ENCODE measurements at regions not wholly inside any gene's neighbourhood (a gene's known extent, or its start where the extent isn't known, plus 50 kb on each side); places are given as distances from the start of the nearest gene placed in this dataset.
"Not testable (repeated sequence)": the region's sequence is repeated elsewhere in the genome, so short reads cannot be mapped to it uniquely, and the experiment has no call there.

GRCh38 chr6:105688573-105688972 is 285.7 kb upstream of the PREP start:
- DNase-seq = no peak

DNA sequence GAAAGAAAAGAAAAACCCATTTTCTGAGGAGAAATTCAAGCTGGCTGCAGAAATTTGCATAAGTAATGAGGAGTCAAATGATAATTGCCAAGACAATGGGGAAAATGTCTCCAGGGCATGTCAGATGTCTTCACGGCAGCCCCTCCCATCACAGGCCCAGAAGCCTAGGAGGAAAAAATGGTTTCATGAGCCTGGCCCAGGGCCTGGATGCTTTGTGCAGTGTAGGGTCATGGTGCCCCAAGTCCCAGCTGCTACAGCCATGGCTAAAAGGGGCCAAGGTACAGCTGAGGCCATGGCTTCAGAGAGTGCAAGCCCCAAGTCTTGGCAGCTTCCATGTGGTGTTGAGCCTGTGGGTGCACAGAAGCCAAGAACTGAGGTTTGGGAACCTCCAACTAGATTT is 283.9 kb upstream of the PREP start:
- not testable (repeated sequence) for DNase-seq

GRCh38 chr6:105681061-105681460 is 278.2 kb upstream of the PREP start:
- DNase-seq = no peak

DNA sequence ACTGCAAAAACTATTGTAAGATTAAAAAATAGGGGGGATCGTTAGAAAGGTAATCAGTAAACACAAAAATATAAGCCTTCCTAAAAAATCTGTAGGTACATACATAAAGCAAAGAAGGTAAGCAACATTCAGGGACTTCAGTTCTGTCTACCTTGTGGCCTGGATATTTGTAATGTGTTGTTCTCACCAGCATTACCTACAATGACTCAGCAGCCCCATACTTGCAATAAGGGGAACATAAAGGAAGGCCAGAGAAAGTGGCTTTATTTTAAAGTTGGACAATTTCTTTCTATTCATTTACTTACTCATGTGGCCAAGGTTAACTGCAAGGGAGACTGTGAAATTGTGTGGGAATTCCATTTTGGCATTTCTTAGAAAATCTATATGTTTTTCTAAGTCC is 277.2 kb upstream of the PREP start:
- DNase-seq = no peak

DNA sequence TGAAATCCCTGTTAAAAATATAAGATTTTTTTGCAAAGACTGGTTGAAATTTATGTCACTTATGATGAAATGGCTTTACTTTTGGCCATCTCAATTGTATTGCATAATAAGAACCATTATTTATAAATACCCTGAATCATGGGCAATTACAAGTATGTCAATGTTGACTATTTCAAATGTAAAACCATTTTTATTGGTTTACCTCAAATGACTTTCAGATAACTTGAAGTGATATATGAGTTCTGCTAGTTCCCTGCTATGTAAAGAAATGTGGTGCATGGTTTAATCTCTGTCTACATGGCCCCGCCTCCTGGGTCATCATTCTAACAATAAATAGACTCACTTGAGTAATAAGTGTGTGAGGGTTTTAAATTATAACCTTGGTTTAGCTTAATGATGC is 275.6 kb upstream of the PREP start:
- DNase-seq = no peak

DNA sequence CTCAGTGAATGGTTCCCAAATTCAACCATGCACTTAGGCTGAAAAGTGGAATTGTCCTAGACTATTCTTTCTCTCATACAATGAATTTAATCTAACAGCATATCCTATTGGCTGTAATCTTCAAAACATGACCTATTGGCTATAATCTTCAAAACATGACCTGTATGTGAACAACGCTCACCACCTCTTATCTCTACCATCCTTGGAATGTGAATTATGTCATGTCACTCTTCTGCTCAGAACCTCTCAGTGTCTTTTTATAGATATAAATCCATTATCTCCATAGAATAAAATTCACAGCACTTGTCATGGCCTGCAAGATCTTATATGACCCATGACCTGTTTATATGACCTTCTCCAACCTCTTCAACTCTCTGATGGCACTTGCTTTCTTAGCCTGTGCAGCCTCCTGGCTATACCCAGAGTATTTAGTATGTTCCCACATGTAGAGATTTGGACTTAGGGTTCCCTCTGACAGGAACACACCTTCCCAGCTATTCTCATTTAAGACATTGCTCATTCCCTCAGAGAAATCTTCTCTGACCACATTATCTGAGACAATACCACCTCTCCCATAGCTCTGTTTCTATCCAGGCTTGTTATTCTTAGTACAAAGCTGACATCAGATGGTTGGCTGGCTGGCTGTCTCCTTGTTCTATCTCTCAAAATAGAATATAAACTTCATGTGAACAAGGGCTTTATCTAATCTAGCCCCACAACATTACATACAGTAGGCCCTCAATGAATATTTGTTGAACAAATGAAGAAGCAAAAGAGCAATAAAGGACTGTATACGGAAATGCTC is 275.0 kb upstream of the PREP start:
- DNase-seq = no peak

- no peak for DNase-seq
These were observed 274.0 kb upstream of the PREP start for GRCh38 chr6:105676857-105677256.

DNA sequence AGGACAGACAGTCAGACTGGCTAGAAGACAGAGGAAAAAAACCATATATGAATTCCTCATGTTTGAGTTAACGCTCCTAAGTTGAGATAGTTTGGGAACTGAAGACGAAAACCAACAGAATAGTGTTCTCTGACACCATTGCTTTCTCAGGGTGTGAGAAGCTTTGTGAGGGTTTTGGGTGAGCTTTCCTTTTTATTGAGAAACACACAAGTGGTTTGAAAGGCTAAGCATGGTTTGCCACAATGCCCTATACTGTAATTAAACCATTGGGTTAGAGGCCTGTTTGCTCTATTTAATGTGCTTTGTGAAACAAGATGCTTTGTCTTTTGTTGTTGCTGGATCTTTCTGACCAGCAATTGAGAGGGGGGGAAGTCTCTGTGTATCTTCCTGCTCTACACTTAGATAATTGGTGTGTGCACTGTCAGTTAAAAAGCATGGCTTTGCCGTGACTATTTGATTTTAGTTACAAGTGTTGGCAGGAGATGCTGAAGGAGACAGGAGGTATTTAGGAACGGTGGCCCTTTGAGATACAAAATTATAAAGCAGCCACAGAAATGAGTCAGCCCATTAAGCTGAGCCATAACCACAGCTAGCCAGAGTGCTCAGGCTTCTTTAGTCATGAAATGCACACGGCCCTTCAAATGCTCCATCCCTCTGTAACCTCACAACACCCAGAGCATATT is 273.0 kb upstream of the PREP start:
- no peak for DNase-seq

DNA sequence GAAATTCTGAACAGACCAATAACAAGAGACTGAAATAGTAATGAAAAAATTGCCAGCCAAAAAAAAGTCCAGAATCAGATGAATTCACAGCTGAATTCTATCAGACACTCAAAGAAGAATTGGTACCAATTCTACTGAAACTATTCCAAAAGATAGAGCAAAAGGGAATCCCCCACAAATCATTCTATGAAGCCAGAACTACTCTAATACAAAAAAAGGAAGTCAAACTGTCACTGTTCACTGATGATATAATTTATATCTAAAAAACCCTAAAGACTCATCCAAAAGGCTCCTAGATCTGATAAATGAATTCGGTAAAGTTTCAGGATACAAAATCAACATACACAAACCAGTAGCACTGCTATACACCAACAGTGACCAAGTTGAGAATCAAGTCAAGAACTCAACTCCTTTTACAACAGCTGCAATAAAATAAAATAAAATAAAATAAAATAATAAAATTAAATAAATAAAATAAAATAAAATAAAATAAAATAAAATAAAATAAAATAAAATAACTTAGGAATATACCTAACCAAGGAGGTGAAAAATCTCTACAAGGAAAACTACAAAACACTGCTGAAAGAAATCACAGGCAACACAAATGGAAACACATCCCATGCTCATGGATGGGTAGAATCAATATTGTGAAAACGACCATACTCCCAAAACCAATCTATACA is 270.1 kb upstream of the PREP start:
- DNase-seq = not testable (repeated sequence)

DNA sequence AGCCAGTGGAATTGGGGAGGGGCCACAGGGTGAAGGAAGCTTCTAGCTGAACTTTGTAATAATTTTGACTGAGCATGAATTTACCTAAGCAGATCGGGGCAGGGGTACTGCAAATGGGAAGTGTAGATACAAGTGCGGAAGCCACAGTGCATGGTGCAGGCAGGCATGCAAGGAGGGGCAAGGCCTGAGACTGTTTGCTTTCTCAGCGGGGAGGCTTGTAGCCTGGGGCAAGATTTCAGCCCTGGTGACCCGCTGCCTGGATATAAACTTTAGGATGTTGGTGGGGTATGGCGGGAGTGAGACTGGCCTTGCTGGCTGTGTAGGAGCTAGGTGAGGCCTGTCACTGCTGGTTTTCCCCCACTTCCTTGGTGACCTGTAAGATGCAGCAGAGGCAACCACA is 266.4 kb upstream of the PREP start:
- no peak for DNase-seq

DNA sequence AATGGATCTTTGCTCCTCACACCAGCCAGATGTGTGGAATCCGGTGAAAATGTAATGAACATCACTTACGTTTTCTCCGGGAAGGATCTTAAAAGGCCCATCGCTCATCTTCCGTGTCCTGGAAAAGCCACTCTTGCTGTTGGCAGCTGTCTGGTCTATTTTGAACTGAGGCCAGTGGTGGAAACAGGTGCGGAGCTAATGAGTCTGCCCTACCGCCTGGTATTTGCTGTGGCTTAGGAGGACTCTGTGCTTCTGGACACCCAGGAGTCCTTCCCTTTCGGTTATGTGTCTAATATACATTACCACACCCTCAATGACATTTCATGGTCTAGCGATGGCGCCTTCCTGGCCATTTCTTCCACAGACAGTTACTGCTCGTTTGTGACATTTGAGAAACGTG is 264.2 kb upstream of the PREP start:
- no peak for DNase-seq

GRCh38 chr6:105664931-105665330 is 262.0 kb upstream of the PREP start:
- no peak for DNase-seq

DNA sequence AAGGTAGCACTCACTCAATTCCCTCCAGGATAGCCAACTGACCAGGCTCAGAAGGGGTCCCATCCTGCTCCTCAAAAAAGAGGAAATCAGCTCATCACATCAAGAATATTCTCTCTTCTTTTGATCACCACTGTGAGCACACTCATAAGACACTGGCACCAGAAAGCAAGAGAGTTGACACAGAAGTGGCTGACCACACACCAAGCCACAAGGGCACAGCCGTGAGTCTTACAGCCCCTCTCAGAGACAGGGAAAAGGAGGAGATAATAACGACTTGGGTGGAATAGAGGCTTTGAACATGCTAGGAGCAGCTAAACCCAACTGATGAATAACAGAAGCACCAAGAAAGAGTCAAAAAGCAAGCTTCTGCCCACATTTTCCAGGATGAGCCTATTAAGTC is 249.1 kb upstream of the PREP start:
- DNase-seq = no peak

GRCh38 chr6:105650347-105650746 is 247.5 kb upstream of the PREP start:
- DNase-seq = peak; percentile 15

DNA sequence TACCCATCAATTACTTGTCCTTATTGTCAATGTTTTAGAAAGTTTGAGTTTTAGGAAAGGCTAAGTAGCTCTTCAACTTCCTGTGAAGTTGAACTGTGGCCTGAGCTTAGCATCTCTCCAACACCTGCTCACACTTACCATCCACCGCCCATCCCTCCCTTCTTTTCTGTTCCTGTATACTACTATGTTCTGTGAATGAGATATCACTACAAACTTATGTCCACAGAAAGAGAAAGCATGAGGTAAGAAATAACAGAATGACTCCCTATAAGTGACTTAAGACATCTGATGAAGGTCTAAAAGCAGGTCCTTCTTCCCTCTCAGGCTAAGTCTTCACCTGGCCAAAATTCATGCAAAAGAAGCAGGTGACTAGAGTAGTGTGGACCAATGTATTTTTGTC is 246.3 kb upstream of the PREP start:
- DNase-seq = no peak

DNA sequence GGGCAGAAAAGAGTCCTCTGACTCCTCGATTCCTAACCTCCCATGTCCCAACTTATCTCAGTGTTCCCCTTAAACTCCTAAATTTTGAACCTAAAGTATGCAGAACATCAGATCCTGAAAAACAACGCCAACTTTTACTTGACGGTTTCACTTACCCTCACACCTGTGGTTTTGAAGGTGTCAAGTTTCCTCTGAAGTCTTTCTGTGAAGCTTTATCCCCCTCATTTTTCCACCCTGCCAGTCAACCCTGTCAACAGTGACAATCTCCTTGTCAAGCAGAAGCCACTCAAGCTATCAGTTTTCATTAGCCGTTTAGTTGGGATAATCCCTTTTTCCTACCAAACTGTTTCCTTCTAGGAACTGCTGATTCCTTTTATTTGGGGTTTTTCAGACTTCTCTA is 245.4 kb upstream of the PREP start:
- DNase-seq = no peak

GRCh38 chr6:105646391-105646867 is 243.5 kb upstream of the PREP start:
- DNase-seq = peak; percentile 51

GRCh38 chr6:105645958-105646357 is 243.1 kb upstream of the PREP start:
- no peak for DNase-seq

GRCh38 chr6:105645156-105645555 is 242.3 kb upstream of the PREP start:
- DNase-seq = no peak

DNA sequence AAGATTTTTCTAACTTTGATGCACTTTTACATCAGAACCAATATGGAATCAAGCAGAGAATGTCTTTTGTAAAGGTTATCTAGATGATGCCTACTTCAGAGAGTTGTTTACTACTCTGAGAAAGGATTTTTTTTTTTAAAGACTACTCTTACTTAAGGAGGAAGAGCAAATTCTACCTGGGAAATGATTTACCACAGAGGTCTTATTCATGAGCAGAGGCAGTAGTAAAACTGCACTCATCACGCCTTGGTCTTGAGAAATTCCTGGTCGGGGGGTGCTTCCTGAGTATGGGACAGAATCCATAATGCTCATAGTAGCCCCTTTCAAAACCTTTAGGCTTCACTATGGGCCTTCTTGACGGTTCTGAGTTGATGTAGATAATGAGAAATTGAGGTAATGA is 241.8 kb upstream of the PREP start:
- no peak for DNase-seq

GRCh38 chr6:105644073-105644489 is 241.2 kb upstream of the PREP start:
- no peak for DNase-seq

GRCh38 chr6:105642708-105643107 is 239.8 kb upstream of the PREP start:
- DNase-seq = no peak

- DNase-seq = no peak
These were observed 238.6 kb upstream of the PREP start for GRCh38 chr6:105641504-105641903.

- DNase-seq = no peak
These were observed 236.2 kb upstream of the PREP start for GRCh38 chr6:105639124-105639523.

Measured in central memory CD4-positive, alpha-beta T cell (primary cell).